ENCODE measurements at regions not wholly inside any gene's neighbourhood (a gene's known extent, or its start where the extent isn't known, plus 50 kb on each side); places are given as distances from the start of the nearest gene placed in this dataset.

DNA sequence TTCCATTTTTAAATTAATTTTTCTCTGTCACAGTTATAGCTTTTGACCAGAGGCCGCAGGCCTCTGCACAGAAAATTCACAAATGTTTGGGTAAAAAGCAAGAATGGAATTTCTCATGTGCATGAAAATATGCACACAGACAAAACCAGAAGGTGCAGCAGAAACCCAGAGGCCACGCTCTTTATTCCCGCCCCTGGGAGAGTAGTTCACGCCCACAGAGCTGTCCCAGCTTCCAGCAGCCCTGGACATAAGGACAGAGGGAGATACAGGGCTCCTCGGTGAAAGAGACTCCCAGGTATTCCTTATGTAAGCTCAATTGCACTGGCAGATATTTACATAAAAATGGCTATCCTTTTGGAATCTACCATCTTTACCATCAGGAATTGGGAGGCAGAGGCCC is 245.2 kb upstream of the NFE2L3 start:
- no peak for DNase-seq
- H3K27me3 Mint-ChIP-seq: peaks cover 1 to 11% of the 10 kb centered on the region in 2 donors
- no peak overlapping the region for H3K4me3 Mint-ChIP-seq
- no peaks in the 10 kb centered on the region for H3K36me3 ChIP-seq (ENCODE audit: control insufficient read depth in 2 of 2, extremely low read depth in 1 of 2, insufficient read depth in 1 of 2, low read length in 1 of 2)
- H3K9me3 ChIP-seq: no peaks in the 10 kb centered on the region
- no peak for ATAC-seq (replicated peaks in 1 of 4)
- WGBS (ENCODE audit: insufficient coverage): 93% methylated on average over 3 of the region's 5 CpGs
- ChIA-PET POLR2A (no interaction called here), CTCF (interaction anchor here in 1 of 2 donors (1.4 kb wide), 1 partner anchor 10 kb away, joined by 4 read pairs; no protein-coding TSS in a partner anchor)
- H3K27ac ChIP-seq (ENCODE audit: low read length): no peak overlapping the region
- no peaks in the 10 kb centered on the region for H3K36me3 Mint-ChIP-seq
- no peaks in the 10 kb centered on the region for H3K9me3 Mint-ChIP-seq
- H3K4me1 ChIP-seq (ENCODE audit: control insufficient read depth in 1 of 2, extremely low read depth in 1 of 2, insufficient read depth in 2 of 2, low read length in 2 of 2): no peaks in the 10 kb centered on the region
- no peak overlapping the region for H3K4me3 ChIP-seq (ENCODE audit: control insufficient read depth in 1 of 2, extremely low read depth in 1 of 2, low read length in 1 of 2)
- no peak overlapping the region for H3K27ac Mint-ChIP-seq
- H3K4me1 Mint-ChIP-seq: no peaks in the 10 kb centered on the region
- H3K27me3 ChIP-seq (replicated peaks in 1 of 2; ENCODE audit: control insufficient read depth in 2 of 2, extremely low read depth in 1 of 2, insufficient read depth in 2 of 2, low read length in 1 of 2): no peaks in the 10 kb centered on the region

GRCh38 chr7:25907214-25907613 is 244.8 kb upstream of the NFE2L3 start:
- WGBS (ENCODE audit: insufficient coverage): 100% methylated on average over 2 of the region's 7 CpGs
- Mint-ChIP-seq H3K9me3 (no peaks in the 10 kb centered on the region), H3K4me1 (no peaks in the 10 kb centered on the region), H3K36me3 (no peaks in the 10 kb centered on the region), H3K27ac (no peak overlapping the region), H3K27me3 (peaks cover 4 to 13% of the 10 kb centered on the region in 2 donors), H3K4me3 (no peak overlapping the region)
- ATAC-seq (replicated peaks in 1 of 4): no peak
- ChIA-PET POLR2A (no interaction called here), CTCF (interaction anchor here in 1 of 2 donors (1.0 kb wide), 1 partner anchor 153 kb away, joined by 3 read pairs; no protein-coding TSS in a partner anchor)
- no peaks in the 10 kb centered on the region for H3K36me3 ChIP-seq (ENCODE audit: control insufficient read depth in 2 of 2, extremely low read depth in 1 of 2, insufficient read depth in 1 of 2, low read length in 1 of 2)
- no peaks in the 10 kb centered on the region for H3K9me3 ChIP-seq
- DNase-seq: no peak
- H3K27me3 ChIP-seq (replicated peaks in 1 of 2; ENCODE audit: control insufficient read depth in 2 of 2, extremely low read depth in 1 of 2, insufficient read depth in 2 of 2, low read length in 1 of 2): no peaks in the 10 kb centered on the region
- no peak overlapping the region for H3K4me3 ChIP-seq (ENCODE audit: control insufficient read depth in 1 of 2, extremely low read depth in 1 of 2, low read length in 1 of 2)
- H3K4me1 ChIP-seq (ENCODE audit: control insufficient read depth in 1 of 2, extremely low read depth in 1 of 2, insufficient read depth in 2 of 2, low read length in 2 of 2): no peaks in the 10 kb centered on the region
- no peak overlapping the region for H3K27ac ChIP-seq (ENCODE audit: low read length)

DNA sequence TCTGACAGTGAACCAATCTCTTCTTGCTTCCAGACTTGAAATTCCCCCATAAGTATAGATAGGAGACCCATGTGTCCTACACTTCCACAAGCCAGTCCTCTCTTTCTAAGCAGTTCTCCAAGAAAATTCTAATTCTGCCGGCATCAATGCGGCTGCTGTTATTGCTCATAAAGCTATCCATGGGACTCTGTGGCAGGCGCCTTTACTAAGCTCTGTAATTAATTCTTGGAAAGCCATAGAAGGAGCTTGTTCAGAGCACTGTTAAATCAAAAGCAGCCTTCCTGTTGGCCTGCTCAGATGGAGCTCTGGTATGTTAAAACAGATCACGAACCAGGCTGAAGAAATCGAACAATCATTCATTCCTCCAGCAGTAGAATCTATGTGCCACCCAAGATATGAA is 244.3 kb upstream of the NFE2L3 start:
- H3K4me1 Mint-ChIP-seq: no peaks in the 10 kb centered on the region
- no peaks in the 10 kb centered on the region for H3K36me3 Mint-ChIP-seq
- Histone ChIP-seq H3K4me3 (ENCODE audit: control insufficient read depth in 1 of 2, extremely low read depth in 1 of 2, low read length in 1 of 2) (no peak overlapping the region), H3K27me3 (replicated peaks in 1 of 2; ENCODE audit: control insufficient read depth in 2 of 2, extremely low read depth in 1 of 2, insufficient read depth in 2 of 2, low read length in 1 of 2) (no peaks in the 10 kb centered on the region), H3K27ac (ENCODE audit: low read length) (no peak overlapping the region), H3K36me3 (ENCODE audit: control insufficient read depth in 2 of 2, extremely low read depth in 1 of 2, insufficient read depth in 1 of 2, low read length in 1 of 2) (no peaks in the 10 kb centered on the region), H3K4me1 (ENCODE audit: control insufficient read depth in 1 of 2, extremely low read depth in 1 of 2, insufficient read depth in 2 of 2, low read length in 2 of 2) (no peaks in the 10 kb centered on the region), H3K9me3 (no peaks in the 10 kb centered on the region)
- no peak for ATAC-seq (replicated peaks in 1 of 4)
- ChIA-PET POLR2A (no interaction called here), CTCF (interaction anchor here (0.6 to 1.0 kb wide), 2 partner anchors 41 to 153 kb away, joined by 3 read pairs; no protein-coding TSS in a partner anchor)
- no peaks in the 10 kb centered on the region for H3K9me3 Mint-ChIP-seq
- no peak overlapping the region for H3K27ac Mint-ChIP-seq
- whole genome bisulfite sequencing (ENCODE audit: insufficient coverage): 100% methylated on average over 2 of the region's 5 CpGs
- H3K27me3 Mint-ChIP-seq: peaks cover 4 to 13% of the 10 kb centered on the region in 2 donors
- H3K4me3 Mint-ChIP-seq: no peak overlapping the region
- no peak for DNase-seq

- no CpG with 5 or more reads among the region's 1 CpG for WGBS (ENCODE audit: insufficient coverage)
- ATAC-seq (replicated peaks in 1 of 4): no peak
Observed at GRCh38 chr7:25908154-25908949, 243.6 kb upstream of the NFE2L3 start.

GRCh38 chr7:25911738-25912607 is 240.0 kb upstream of the NFE2L3 start:
- peaks cover 0 to 4% of the 10 kb centered on the region in 2 experiments for H3K27me3 ChIP-seq (replicated peaks in 1 of 2; ENCODE audit: control insufficient read depth in 2 of 2, extremely low read depth in 1 of 2, insufficient read depth in 2 of 2, low read length in 1 of 2)
- H3K36me3 ChIP-seq (ENCODE audit: control insufficient read depth in 2 of 2, extremely low read depth in 1 of 2, insufficient read depth in 1 of 2, low read length in 1 of 2): no peaks in the 10 kb centered on the region
- Mint-ChIP-seq H3K4me1 (no peaks in the 10 kb centered on the region), H3K4me3 (no peak overlapping the region), H3K27ac (no peak overlapping the region), H3K36me3 (no peaks in the 10 kb centered on the region), H3K27me3 (peaks cover 8 to 24% of the 10 kb centered on the region in 2 donors), H3K9me3 (no peaks in the 10 kb centered on the region)
- no peak overlapping the region for H3K27ac ChIP-seq (ENCODE audit: low read length)
- H3K9me3 ChIP-seq: no peaks in the 10 kb centered on the region
- WGBS (ENCODE audit: insufficient coverage): no CpG with 5 or more reads among the region's 7 CpGs
- no peaks in the 10 kb centered on the region for H3K4me1 ChIP-seq (ENCODE audit: control insufficient read depth in 1 of 2, extremely low read depth in 1 of 2, insufficient read depth in 2 of 2, low read length in 2 of 2)
- POLR2A ChIA-PET: interaction anchor here in 1 of 2 donors (0.6 kb wide), 2 partner anchors 15 to 30 kb away, joined by 3 to 5 read pairs; no protein-coding TSS in a partner anchor
- ATAC-seq (replicated peaks in 1 of 4): no peak
- H3K4me3 ChIP-seq (ENCODE audit: control insufficient read depth in 1 of 2, extremely low read depth in 1 of 2, low read length in 1 of 2): no peak overlapping the region
- no peak for DNase-seq
- CTCF ChIA-PET: interaction anchor here in 1 of 2 donors (0.7 to 1.3 kb wide), 2 partner anchors 15 to 61 kb away, joined by 3 read pairs; no protein-coding TSS in a partner anchor

More at GRCh38 chr7:25908154-25908949, 243.6 kb upstream of the NFE2L3 start:
- ChIA-PET POLR2A (no interaction called here), CTCF (interaction anchor here (0.6 to 1.7 kb wide), 3 partner anchors 15 to 152 kb away, joined by 3 to 4 read pairs (median 3); no protein-coding TSS in a partner anchor)
- Histone ChIP-seq H3K4me1 (ENCODE audit: control insufficient read depth in 1 of 2, extremely low read depth in 1 of 2, insufficient read depth in 2 of 2, low read length in 2 of 2) (no peaks in the 10 kb centered on the region), H3K9me3 (no peaks in the 10 kb centered on the region), H3K36me3 (ENCODE audit: control insufficient read depth in 2 of 2, extremely low read depth in 1 of 2, insufficient read depth in 1 of 2, low read length in 1 of 2) (no peaks in the 10 kb centered on the region), H3K27ac (ENCODE audit: low read length) (no peak overlapping the region), H3K27me3 (replicated peaks in 1 of 2; ENCODE audit: control insufficient read depth in 2 of 2, extremely low read depth in 1 of 2, insufficient read depth in 2 of 2, low read length in 1 of 2) (no peaks in the 10 kb centered on the region), H3K4me3 (ENCODE audit: control insufficient read depth in 1 of 2, extremely low read depth in 1 of 2, low read length in 1 of 2) (no peak overlapping the region)
- H3K4me1 Mint-ChIP-seq: no peaks in the 10 kb centered on the region
- H3K36me3 Mint-ChIP-seq: no peaks in the 10 kb centered on the region
- H3K27ac Mint-ChIP-seq: no peak overlapping the region
- no peak overlapping the region for H3K4me3 Mint-ChIP-seq
- peaks cover 4 to 13% of the 10 kb centered on the region in 2 donors for H3K27me3 Mint-ChIP-seq
- DNase-seq: no peak
- no peaks in the 10 kb centered on the region for H3K9me3 Mint-ChIP-seq

DNA sequence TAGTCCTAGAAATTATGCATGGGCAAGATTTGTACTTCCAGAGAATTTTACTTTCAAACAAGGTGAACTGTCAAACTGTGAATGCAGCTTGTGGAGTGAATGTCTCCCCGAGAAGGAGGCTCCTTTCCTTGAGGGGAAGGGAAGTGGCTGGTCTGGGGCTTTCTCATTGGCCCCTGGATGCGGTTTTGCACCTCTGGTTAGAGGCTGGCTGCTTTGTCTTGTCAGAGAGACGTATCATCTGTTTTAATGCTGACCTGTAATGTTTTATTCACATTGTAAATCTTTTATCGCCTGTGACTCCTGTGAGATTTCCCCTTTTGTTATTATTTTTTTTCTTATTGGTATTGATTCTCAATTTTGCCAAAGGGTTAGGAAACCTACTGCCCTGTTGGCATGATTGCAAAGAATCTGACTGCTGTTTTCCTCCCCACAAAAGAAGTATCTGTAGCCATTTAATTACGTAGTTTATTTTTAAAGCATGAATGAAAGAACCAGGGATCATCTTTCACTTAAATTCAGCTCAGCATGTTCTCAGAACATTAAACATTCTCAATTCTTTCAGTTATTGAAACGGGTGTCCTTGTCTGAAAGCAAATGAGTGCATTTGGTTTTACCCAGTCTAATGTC is 238.3 kb upstream of the NFE2L3 start:
- WGBS (ENCODE audit: insufficient coverage): 41% methylated on average over 2 of the region's 6 CpGs
- H3K9me3 ChIP-seq: no peaks in the 10 kb centered on the region
- no peak overlapping the region for H3K27ac ChIP-seq (ENCODE audit: low read length)
- peaks cover 0 to 4% of the 10 kb centered on the region in 2 experiments for H3K27me3 ChIP-seq (replicated peaks in 1 of 2; ENCODE audit: control insufficient read depth in 2 of 2, extremely low read depth in 1 of 2, insufficient read depth in 2 of 2, low read length in 1 of 2)
- H3K36me3 ChIP-seq (ENCODE audit: control insufficient read depth in 2 of 2, extremely low read depth in 1 of 2, insufficient read depth in 1 of 2, low read length in 1 of 2): no peaks in the 10 kb centered on the region
- H3K4me3 Mint-ChIP-seq: no peak overlapping the region
- no peaks in the 10 kb centered on the region for H3K4me1 Mint-ChIP-seq
- peaks cover 8 to 20% of the 10 kb centered on the region in 2 donors for H3K27me3 Mint-ChIP-seq
- ChIA-PET POLR2A (no interaction called here), CTCF (no interaction called here)
- no peak overlapping the region for H3K27ac Mint-ChIP-seq
- H3K36me3 Mint-ChIP-seq: peaks cover 3% of the 10 kb centered on the region
- H3K4me1 ChIP-seq (ENCODE audit: control insufficient read depth in 1 of 2, extremely low read depth in 1 of 2, insufficient read depth in 2 of 2, low read length in 2 of 2): no peaks in the 10 kb centered on the region
- no peak for ATAC-seq (replicated peaks in 1 of 4)
- no peak overlapping the region for H3K4me3 ChIP-seq (ENCODE audit: control insufficient read depth in 1 of 2, extremely low read depth in 1 of 2, low read length in 1 of 2)
- peak in 1 of 35 experiments; percentile 21 for DNase-seq
- H3K9me3 Mint-ChIP-seq: peaks cover 0 to 13% (median 10%) of the 10 kb centered on the region in 3 donors
